ENCODE measurements at regions not wholly inside any gene's neighbourhood (a gene's known extent, or its start where the extent isn't known, plus 50 kb on each side); places are given as distances from the start of the nearest gene placed in this dataset.

- Mint-ChIP-seq H3K9me3 (no peaks in the 10 kb centered on the region), H3K4me1 (no peaks in the 10 kb centered on the region), H3K36me3 (ENCODE audit: low read depth) (no peaks in the 10 kb centered on the region), H3K4me3 (no peak overlapping the region), H3K27me3 (ENCODE audit: insufficient read depth, low read depth, poor library complexity) (peaks cover 2% of the 10 kb centered on the region), H3K27ac (peak overlapping the region; percentile 24; the same call in 1 of the 2 replicates)
- Histone ChIP-seq H3K36me3 (ENCODE audit: insufficient read depth) (no peaks in the 10 kb centered on the region), H3K4me3 (no peak overlapping the region), H4K20me1 (replicated peaks; ENCODE audit: insufficient read depth) (no peaks in the 10 kb centered on the region), H3F3A (replicated peaks; ENCODE audit: low read depth) (no peaks in the 10 kb centered on the region), H3K79me2 (replicated peaks; ENCODE audit: insufficient read depth) (no peaks in the 10 kb centered on the region), H3K27me3 (ENCODE audit: insufficient read depth) (no peaks in the 10 kb centered on the region), H3K4me2 (no peak overlapping the region), H2AFZ (peak overlapping the region; percentile 83), H3K4me1 (ENCODE audit: insufficient read depth) (no peaks in the 10 kb centered on the region), H3K9me2 (ENCODE audit: insufficient read depth) (peaks cover 4% of the 10 kb centered on the region; the same call in 1 of the 2 replicates), H3K27ac (ENCODE audit: low read depth) (no peak overlapping the region)
- DNase-seq (ENCODE audit: low spot score) (no peak), ATAC-seq (no peak)
- TF ChIP-seq EZH2phosphoT487 (IDR thresholded peaks at IDR 0.05; ENCODE audit: unreplicated experiment) (no peak), CTCF (conservative IDR thresholded peaks at IDR 0.05; ENCODE audit: low read depth in 2 of 2) (no peak), ETS1 (IDR thresholded peaks at IDR 0.05) (no peak), EZH2 (IDR thresholded peaks at IDR 0.05; ENCODE audit: low read depth, unreplicated experiment) (no peak), POLR2AphosphoS5 (IDR thresholded peaks at IDR 0.05; ENCODE audit: low read depth) (no peak), REST (IDR thresholded peaks at IDR 0.05; ENCODE audit: unreplicated experiment) (no peak), NANOG (IDR thresholded peaks at IDR 0.05; ENCODE audit: borderline replicate concordance) (no peak), ZNF331 (CRISPR knock-in tag; IDR thresholded peaks at IDR 0.05; ENCODE audit: low read depth) (no peak)
Observed at GRCh38 chr13:83996415-83996814, 114.1 kb upstream of the SLITRK1 start.

- no peak overlapping the region for H3K27ac Mint-ChIP-seq
- TF ChIP-seq JUNB (IDR thresholded peaks at IDR 0.05; ENCODE audit: unreplicated experiment): no peak
- no peak for TF ChIP-seq ZNF114 (CRISPR knock-in tag; IDR thresholded peaks at IDR 0.05)
- TF ChIP-seq ZNF462 (CRISPR knock-in tag; IDR thresholded peaks at IDR 0.05): no peak
Observed at GRCh38 chr13:83995930-83996329, 113.7 kb upstream of the SLITRK1 start.

More at GRCh38 chr13:83995930-83996329, 113.7 kb upstream of the SLITRK1 start:
- ATAC-seq: no peak
- H3K4me2 ChIP-seq: no peak overlapping the region
- Mint-ChIP-seq H3K4me1 (no peaks in the 10 kb centered on the region), H3K4me3 (no peak overlapping the region), H3K27me3 (ENCODE audit: insufficient read depth, low read depth, poor library complexity) (peaks cover 2% of the 10 kb centered on the region), H3K36me3 (ENCODE audit: low read depth) (no peaks in the 10 kb centered on the region), H3K9me3 (no peaks in the 10 kb centered on the region)
- no peaks in the 10 kb centered on the region for H4K20me1 ChIP-seq (replicated peaks; ENCODE audit: insufficient read depth)
- peaks cover 4% of the 10 kb centered on the region; the same call in 1 of the 2 replicates for H3K9me2 ChIP-seq (ENCODE audit: insufficient read depth)
- H3K27me3 ChIP-seq (ENCODE audit: insufficient read depth): no peaks in the 10 kb centered on the region
- H3K79me2 ChIP-seq (replicated peaks; ENCODE audit: insufficient read depth): no peaks in the 10 kb centered on the region
- no peaks in the 10 kb centered on the region for H3K36me3 ChIP-seq (ENCODE audit: insufficient read depth)
- H3K27ac ChIP-seq (ENCODE audit: low read depth): no peak overlapping the region
- no peak for DNase-seq (ENCODE audit: low spot score)
- H3K4me1 ChIP-seq (ENCODE audit: insufficient read depth): no peaks in the 10 kb centered on the region
- H2AFZ ChIP-seq: peak overlapping the region; percentile 83
- H3F3A ChIP-seq (replicated peaks; ENCODE audit: low read depth): no peaks in the 10 kb centered on the region
- H3K4me3 ChIP-seq: no peak overlapping the region
